ENCODE measurements at regions not wholly inside any gene's neighbourhood (a gene's known extent, or its start where the extent isn't known, plus 50 kb on each side); places are given as distances from the start of the nearest gene placed in this dataset.

- no peaks in the 10 kb centered on the region for H3K4me1 ChIP-seq (ENCODE audit: insufficient read depth, poor library complexity, severe bottlenecking)
- no peak for TF ChIP-seq CTCF (IDR thresholded peaks at IDR 0.05; ENCODE audit: poor library complexity, severe bottlenecking)
- no peak overlapping the region for H3K4me3 ChIP-seq (ENCODE audit: severe bottlenecking)
- no peaks in the 10 kb centered on the region for H3K36me3 ChIP-seq (ENCODE audit: low read depth)
- no peak for ATAC-seq (ENCODE audit: low read depth)
- no peak overlapping the region for H3K27ac ChIP-seq (ENCODE audit: poor library complexity, severe bottlenecking)
- peaks cover 3% of the 10 kb centered on the region for H3K9me3 ChIP-seq (ENCODE audit: severe bottlenecking)
- no peaks in the 10 kb centered on the region for H3K27me3 ChIP-seq (ENCODE audit: insufficient read depth, poor library complexity, severe bottlenecking)
- DNase-seq (ENCODE audit: low spot score): no peak
Measured at GRCh38 chr16:7805686-7806396, 473.2 kb downstream of the RBFOX1 start.

- TF ChIP-seq CTCF (IDR thresholded peaks at IDR 0.05; ENCODE audit: poor library complexity, severe bottlenecking): no peak
- ATAC-seq (ENCODE audit: low read depth) (no peak), DNase-seq (ENCODE audit: low spot score) (no peak)
Measured at GRCh38 chr16:7804635-7805195, 472.1 kb downstream of the RBFOX1 start.

GRCh38 chr16:7792346-7792745 is 459.7 kb downstream of the RBFOX1 start:
- H3K4me3 ChIP-seq (ENCODE audit: severe bottlenecking): no peak overlapping the region
- no peaks in the 10 kb centered on the region for H3K36me3 ChIP-seq (ENCODE audit: low read depth)
- ATAC-seq (ENCODE audit: low read depth) (no peak), DNase-seq (ENCODE audit: low spot score) (no peak)
- H3K27ac ChIP-seq (ENCODE audit: poor library complexity, severe bottlenecking): no peak overlapping the region
- no peaks in the 10 kb centered on the region for H3K4me1 ChIP-seq (ENCODE audit: insufficient read depth, poor library complexity, severe bottlenecking)
- TF ChIP-seq CTCF (IDR thresholded peaks at IDR 0.05; ENCODE audit: poor library complexity, severe bottlenecking): no peak
- H3K9me3 ChIP-seq (ENCODE audit: severe bottlenecking): no peaks in the 10 kb centered on the region
- no peaks in the 10 kb centered on the region for H3K27me3 ChIP-seq (ENCODE audit: insufficient read depth, poor library complexity, severe bottlenecking)

More at GRCh38 chr16:7804635-7805195, 472.1 kb downstream of the RBFOX1 start:
- no peaks in the 10 kb centered on the region for H3K4me1 ChIP-seq (ENCODE audit: insufficient read depth, poor library complexity, severe bottlenecking)
- no peak overlapping the region for H3K27ac ChIP-seq (ENCODE audit: poor library complexity, severe bottlenecking)
- no peaks in the 10 kb centered on the region for H3K27me3 ChIP-seq (ENCODE audit: insufficient read depth, poor library complexity, severe bottlenecking)
- no peaks in the 10 kb centered on the region for H3K36me3 ChIP-seq (ENCODE audit: low read depth)
- H3K9me3 ChIP-seq (ENCODE audit: severe bottlenecking): peaks cover 3% of the 10 kb centered on the region
- H3K4me3 ChIP-seq (ENCODE audit: severe bottlenecking): no peak overlapping the region

- DNase-seq (ENCODE audit: low spot score): no peak
- no peak for TF ChIP-seq CTCF (IDR thresholded peaks at IDR 0.05; ENCODE audit: poor library complexity, severe bottlenecking)
- no peaks in the 10 kb centered on the region for H3K9me3 ChIP-seq (ENCODE audit: severe bottlenecking)
- no peak overlapping the region for H3K27ac ChIP-seq (ENCODE audit: poor library complexity, severe bottlenecking)
- no peak overlapping the region for H3K4me3 ChIP-seq (ENCODE audit: severe bottlenecking)
- ATAC-seq (ENCODE audit: low read depth): no peak
- H3K4me1 ChIP-seq (ENCODE audit: insufficient read depth, poor library complexity, severe bottlenecking): no peaks in the 10 kb centered on the region
- no peaks in the 10 kb centered on the region for H3K27me3 ChIP-seq (ENCODE audit: insufficient read depth, poor library complexity, severe bottlenecking)
- no peaks in the 10 kb centered on the region for H3K36me3 ChIP-seq (ENCODE audit: low read depth)
Measured at GRCh38 chr16:7791028-7791590, 458.5 kb downstream of the RBFOX1 start.

GRCh38 chr16:7775072-7775488 is 442.4 kb downstream of the RBFOX1 start:
- Histone ChIP-seq H3K36me3 (ENCODE audit: low read depth) (no peaks in the 10 kb centered on the region), H3K27me3 (ENCODE audit: insufficient read depth, poor library complexity, severe bottlenecking) (no peaks in the 10 kb centered on the region), H3K9me3 (ENCODE audit: severe bottlenecking) (no peaks in the 10 kb centered on the region), H3K4me3 (ENCODE audit: severe bottlenecking) (no peak overlapping the region), H3K27ac (ENCODE audit: poor library complexity, severe bottlenecking) (no peak overlapping the region), H3K4me1 (ENCODE audit: insufficient read depth, poor library complexity, severe bottlenecking) (no peaks in the 10 kb centered on the region)
- no peak for TF ChIP-seq CTCF (IDR thresholded peaks at IDR 0.05; ENCODE audit: poor library complexity, severe bottlenecking)
- DNase-seq (ENCODE audit: low spot score): no peak
- ATAC-seq (ENCODE audit: low read depth): no peak

All from RWPE2 (cell line).